GM23338 (cell line): ENCODE measurements at regions not wholly inside any gene's neighbourhood (a gene's known extent, or its start where the extent isn't known, plus 50 kb on each side); places are given as distances from the start of the nearest gene placed in this dataset.

Experiments
- ATAC-seq: fragments of 200-7000 bp; cut with Tn5 transposase; 3 replicates; pipeline ENCODE4 v1.9.1; 2020
- DNase-seq: peaks from one replicate; pipeline ENCODE4 v3.0.0-alpha.2; 2015; ENCODE audit warnings: low spot score
- H2AFZ ChIP-seq: fragments of 200-600 bp; sonication (generic); 2 replicates; pipeline ENCODE4 v1.8.0; 2016; ENCODE audit warnings: antibody characterized with exemption, mild to moderate bottlenecking, moderate library complexity
- H3F3A ChIP-seq: fragments of 200-600 bp; sonication (generic); replicated peaks from 2 replicates; pipeline ENCODE4 v1.8.0; 2017; ENCODE audit warnings: antibody characterized with exemption, mixed run types, low read depth
- H3K27ac ChIP-seq: fragments of 200-600 bp; sonication (generic); 2 replicates; pipeline ENCODE4 v1.6.1; 2016; ENCODE audit warnings: low read depth
- H3K27me3 ChIP-seq: fragments of 200-600 bp; sonication (generic); 2 replicates; pipeline ENCODE4 v1.8.0; 2016; ENCODE audit warnings: mild to moderate bottlenecking, mixed run types, moderate library complexity; ENCODE audit not compliant: insufficient read depth
- H3K36me3 ChIP-seq: fragments of 200-600 bp; sonication (generic); 2 replicates; pipeline ENCODE4 v1.8.0; 2016; ENCODE audit warnings: mild to moderate bottlenecking; ENCODE audit not compliant: insufficient read depth
- H3K4me1 ChIP-seq: fragments of 200-600 bp; sonication (generic); 2 replicates; pipeline ENCODE4 v1.8.0; 2016; ENCODE audit warnings: mild to moderate bottlenecking, moderate library complexity; ENCODE audit not compliant: insufficient read depth
- H3K4me2 ChIP-seq: fragments of 200-600 bp; sonication (generic); 2 replicates; pipeline ENCODE4 v1.7.1; 2017; ENCODE audit warnings: mixed run types
- H3K4me3 ChIP-seq: fragments of 200-600 bp; sonication (generic); 2 replicates; pipeline ENCODE4 v1.6.1; 2016; ENCODE audit warnings: mixed run types
- H3K79me2 ChIP-seq: fragments of 200-600 bp; sonication (generic); replicated peaks from 2 replicates; pipeline ENCODE4 v1.8.0; 2017; ENCODE audit warnings: mild to moderate bottlenecking; ENCODE audit not compliant: insufficient read depth
- H3K9me2 ChIP-seq: fragments of 200-600 bp; sonication (generic); 2 replicates; pipeline ENCODE4 v1.8.0; 2017; ENCODE audit not compliant: insufficient read depth
- H4K20me1 ChIP-seq: fragments of 200-600 bp; sonication (generic); replicated peaks from 2 replicates; pipeline ENCODE4 v1.8.0; 2017; ENCODE audit warnings: mild to moderate bottlenecking; ENCODE audit not compliant: insufficient read depth
- H3K27ac Mint-ChIP-seq: 2 replicates; pipeline ENCODE4 v1.8.0; 2020; ENCODE audit warnings: inconsistent platforms, mild to moderate bottlenecking, moderate library complexity, mixed read lengths
- H3K27me3 Mint-ChIP-seq: 3 replicates; pipeline ENCODE4 v1.8.0; 2022; ENCODE audit warnings: low read depth, mild to moderate bottlenecking, moderate library complexity, mixed read lengths, inconsistent platforms; ENCODE audit not compliant: insufficient read depth, poor library complexity
- H3K36me3 Mint-ChIP-seq: 3 replicates; pipeline ENCODE4 v1.8.0; 2021; ENCODE audit warnings: low read depth, mild to moderate bottlenecking, inconsistent platforms, moderate library complexity, mixed read lengths
- H3K4me1 Mint-ChIP-seq: 3 replicates; pipeline ENCODE4 v1.8.0; 2020; ENCODE audit warnings: mild to moderate bottlenecking, inconsistent platforms, mixed read lengths
- H3K4me3 Mint-ChIP-seq: 3 replicates; pipeline ENCODE4 v1.8.0; 2021; ENCODE audit warnings: moderate library complexity, mild to moderate bottlenecking, inconsistent platforms, mixed read lengths
- H3K9me3 Mint-ChIP-seq: 3 replicates; pipeline ENCODE4 v1.8.0; 2020; ENCODE audit warnings: moderate library complexity, mild to moderate bottlenecking, inconsistent platforms, mixed read lengths
- CREB1 ChIP-seq: fragments of 250-450 bp; sonication (Bioruptor Pico); IDR thresholded peaks from 2 replicates; pipeline ENCODE4 v1.5.0; 2020; ENCODE audit warnings: low read depth, mild to moderate bottlenecking, moderate library complexity
- CTCF ChIP-seq, 2 experiments: fragments of 200-600 bp in 1 of 2; sonication (generic) in 1 of 2; conservative IDR thresholded peaks; 2 replicates each; pipeline versions ENCODE4 v1.5.1 to v1.6.1; 2016 to 2017; ENCODE audit warnings: antibody characterized with exemption in 2 of 2, low read depth in 2 of 2, mild to moderate bottlenecking in 2 of 2, moderate library complexity in 1 of 2
- EZH2 ChIP-seq: fragments of 200-600 bp; sonication (generic); IDR thresholded peaks from one replicate; pipeline ENCODE4 v1.8.0; 2017; ENCODE audit warnings: antibody characterized with exemption, mild to moderate bottlenecking, low read depth; ENCODE audit not compliant: unreplicated experiment
- EZH2phosphoT487 ChIP-seq: fragments of 200-600 bp; sonication (generic); IDR thresholded peaks from one replicate; pipeline ENCODE4 v1.8.1; 2018; ENCODE audit warnings: antibody characterized with exemption; ENCODE audit not compliant: unreplicated experiment
- JUNB ChIP-seq: IDR thresholded peaks from one replicate; pipeline ENCODE4 v1.6.1; 2016; ENCODE audit warnings: antibody characterized with exemption; ENCODE audit not compliant: unreplicated experiment
- NANOG ChIP-seq: IDR thresholded peaks from 2 replicates; pipeline ENCODE4 v1.6.1; 2016; ENCODE audit warnings: antibody characterized with exemption, borderline replicate concordance
- POLR2AphosphoS5 ChIP-seq: IDR thresholded peaks from 2 replicates; pipeline ENCODE4 v1.6.1; 2016; ENCODE audit warnings: antibody characterized with exemption, low read depth
- STAT1 ChIP-seq: IDR thresholded peaks from one replicate; pipeline ENCODE4 v1.6.1; 2016; ENCODE audit warnings: antibody characterized with exemption; ENCODE audit not compliant: unreplicated experiment
- ZNF114 ChIP-seq: fragments of 250-450 bp; sonication (Bioruptor Pico); IDR thresholded peaks from 2 replicates; pipeline ENCODE4 v1.5.0; 2020; ENCODE audit warnings: mild to moderate bottlenecking, moderate library complexity
- ZNF331 ChIP-seq: fragments of 250-450 bp; sonication (Bioruptor Pico); IDR thresholded peaks from 2 replicates; pipeline ENCODE4 v1.5.0; 2020; ENCODE audit warnings: low read depth, mild to moderate bottlenecking, moderate library complexity
- ZNF462 ChIP-seq: fragments of 250-450 bp; sonication (Bioruptor Pico); IDR thresholded peaks from 2 replicates; pipeline ENCODE4 v1.5.0; 2020; ENCODE audit warnings: mild to moderate bottlenecking, moderate library complexity
- TF ChIP-seq, protein P1 (sequence below): IDR thresholded peaks from 2 replicates; pipeline ENCODE4 v1.6.1; 2016; ENCODE audit warnings: antibody characterized with exemption

DNA sequence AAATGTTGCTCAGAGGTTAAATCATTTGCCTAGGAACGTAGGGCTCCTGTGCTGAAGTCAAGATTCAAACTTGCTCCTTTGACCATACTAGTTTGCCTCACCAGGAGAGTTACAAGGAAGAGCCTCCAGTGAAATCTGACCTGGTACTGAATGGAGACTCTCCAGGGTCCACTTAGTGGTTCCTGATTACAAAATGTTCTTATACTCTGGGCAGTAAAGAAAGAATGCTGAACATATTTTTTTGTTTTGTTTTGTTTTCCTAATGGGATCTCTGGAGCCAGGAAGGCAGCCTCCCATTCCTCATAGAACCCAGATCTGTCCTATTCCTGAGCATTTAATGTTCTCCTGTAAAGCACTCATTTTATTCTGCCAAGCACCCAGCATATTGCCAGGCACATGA, 256.5 kb upstream of the CLINT1 start:
- H3F3A ChIP-seq: no peaks in the 10 kb centered on the region
- no peak for TF ChIP-seq ZNF114 (CRISPR knock-in tag)
- no peak for TF ChIP-seq CREB1 (CRISPR knock-in tag)
- no peak for TF ChIP-seq EZH2phosphoT487
- TF ChIP-seq, protein P1, sequence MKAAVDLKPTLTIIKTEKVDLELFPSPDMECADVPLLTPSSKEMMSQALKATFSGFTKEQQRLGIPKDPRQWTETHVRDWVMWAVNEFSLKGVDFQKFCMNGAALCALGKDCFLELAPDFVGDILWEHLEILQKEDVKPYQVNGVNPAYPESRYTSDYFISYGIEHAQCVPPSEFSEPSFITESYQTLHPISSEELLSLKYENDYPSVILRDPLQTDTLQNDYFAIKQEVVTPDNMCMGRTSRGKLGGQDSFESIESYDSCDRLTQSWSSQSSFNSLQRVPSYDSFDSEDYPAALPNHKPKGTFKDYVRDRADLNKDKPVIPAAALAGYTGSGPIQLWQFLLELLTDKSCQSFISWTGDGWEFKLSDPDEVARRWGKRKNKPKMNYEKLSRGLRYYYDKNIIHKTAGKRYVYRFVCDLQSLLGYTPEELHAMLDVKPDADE: no peak
- no peak for TF ChIP-seq STAT1
- no peak for TF ChIP-seq POLR2AphosphoS5
- TF ChIP-seq EZH2: no peak
- no peak for TF ChIP-seq CTCF (conservative IDR thresholded peaks at IDR 0.05; ENCODE audit: low read depth in 2 of 2)
- TF ChIP-seq JUNB: no peak
- no peak for TF ChIP-seq NANOG
- no peak overlapping the region for H3K4me3 ChIP-seq
- Mint-ChIP-seq H3K4me1 (no peaks in the 10 kb centered on the region), H3K4me3 (no peak overlapping the region), H3K27me3 (peaks cover 2% of the 10 kb centered on the region), H3K36me3 (no peaks in the 10 kb centered on the region), H3K9me3 (no peaks in the 10 kb centered on the region), H3K27ac (no peak overlapping the region)
- H3K4me2 ChIP-seq: no peak overlapping the region
- DNase-seq (no peak), ATAC-seq (no peak)
- H3K79me2 ChIP-seq: no peaks in the 10 kb centered on the region
- no peak overlapping the region for H3K27ac ChIP-seq
- no peaks in the 10 kb centered on the region for H3K27me3 ChIP-seq
- H4K20me1 ChIP-seq: no peaks in the 10 kb centered on the region; the same call in 1 of the 2 replicates
- H2AFZ ChIP-seq: no peak overlapping the region
- H3K4me1 ChIP-seq: no peaks in the 10 kb centered on the region
- H3K36me3 ChIP-seq: no peaks in the 10 kb centered on the region
- H3K9me2 ChIP-seq: no peaks in the 10 kb centered on the region

DNA sequence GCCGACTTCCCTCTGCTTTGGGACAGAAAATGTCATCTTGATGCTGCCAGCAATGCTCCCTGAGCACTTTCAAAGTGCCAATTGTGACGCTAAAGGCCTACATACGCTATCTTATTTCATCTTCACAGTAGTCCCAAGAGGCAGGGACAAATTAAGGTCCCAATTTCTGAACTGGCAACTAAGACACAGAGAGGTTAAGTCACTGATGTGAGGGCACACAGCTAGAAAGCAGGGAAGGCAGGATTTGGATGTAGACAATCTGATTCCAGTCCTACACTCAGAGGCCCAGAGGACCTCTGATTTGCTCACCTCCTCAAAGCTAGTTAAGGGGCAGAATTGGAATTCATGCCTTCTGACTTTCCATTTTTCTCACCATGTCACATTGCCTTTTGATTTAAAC, 249.2 kb upstream of the CLINT1 start:
- no peaks in the 10 kb centered on the region for H3F3A ChIP-seq
- H3K9me2 ChIP-seq: no peaks in the 10 kb centered on the region
- 0 out of 2 replicates have a peak overlapping the region, but pooled peaks have one; percentile 23 for H2AFZ ChIP-seq
- no peak overlapping the region for H3K27ac Mint-ChIP-seq
- H3K27me3 ChIP-seq: no peaks in the 10 kb centered on the region
- no peaks in the 10 kb centered on the region for H3K4me1 Mint-ChIP-seq
- no peaks in the 10 kb centered on the region for H3K4me1 ChIP-seq
- no peaks in the 10 kb centered on the region for H4K20me1 ChIP-seq
- no peaks in the 10 kb centered on the region for H3K36me3 ChIP-seq
- H3K36me3 Mint-ChIP-seq: no peaks in the 10 kb centered on the region
- H3K4me3 ChIP-seq: no peak overlapping the region
- no peaks in the 10 kb centered on the region for H3K9me3 Mint-ChIP-seq
- H3K27ac ChIP-seq: no peak overlapping the region
- H3K4me2 ChIP-seq: no peak overlapping the region
- H3K79me2 ChIP-seq: no peaks in the 10 kb centered on the region
- no peak for DNase-seq
- no peak for ATAC-seq
- H3K4me3 Mint-ChIP-seq: no peak overlapping the region
- peaks cover 2% of the 10 kb centered on the region for H3K27me3 Mint-ChIP-seq
- TF ChIP-seq, protein P1: no peak
- no peak for TF ChIP-seq ZNF114 (CRISPR knock-in tag)
- no peak for TF ChIP-seq JUNB
- TF ChIP-seq EZH2: no peak
- TF ChIP-seq EZH2phosphoT487: no peak
- no peak for TF ChIP-seq ZNF331 (CRISPR knock-in tag)
- TF ChIP-seq NANOG: no peak
- no peak for TF ChIP-seq STAT1
- TF ChIP-seq ZNF462: no peak
